ENCODE measurements at regions not wholly inside any gene's neighbourhood (a gene's known extent, or its start where the extent isn't known, plus 50 kb on each side); places are given as distances from the start of the nearest gene placed in this dataset.

DNA sequence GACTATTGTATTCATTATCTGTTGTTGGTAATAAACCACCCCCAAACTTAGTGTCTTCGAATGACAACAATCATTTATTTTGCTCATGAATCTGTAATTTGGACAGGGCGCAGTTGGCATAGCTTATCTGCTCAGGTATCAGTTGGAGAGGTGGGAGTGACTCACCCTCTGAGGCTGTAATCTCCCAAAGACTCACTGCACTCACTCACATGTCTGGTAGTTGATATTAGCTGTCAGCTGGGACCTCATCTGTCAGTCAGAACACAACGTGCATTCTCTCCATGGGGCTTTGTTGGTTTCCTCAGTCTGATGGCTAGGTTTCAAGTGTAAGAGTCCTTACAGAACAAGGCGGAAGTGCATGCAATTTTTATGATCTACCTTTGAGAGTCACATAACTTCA is 183.5 kb upstream of the PRNP start:
- no peak for TF ChIP-seq POLR2A (IDR thresholded peaks at IDR 0.05; ENCODE audit: borderline replicate concordance, extremely low read depth, insufficient read depth, insufficient read length)
- no peak for TF ChIP-seq EZH2phosphoT487 (IDR thresholded peaks at IDR 0.05; ENCODE audit: borderline replicate concordance)
- TF ChIP-seq EZH2 (IDR thresholded peaks at IDR 0.05) = no peak
- TF ChIP-seq, protein P1, sequence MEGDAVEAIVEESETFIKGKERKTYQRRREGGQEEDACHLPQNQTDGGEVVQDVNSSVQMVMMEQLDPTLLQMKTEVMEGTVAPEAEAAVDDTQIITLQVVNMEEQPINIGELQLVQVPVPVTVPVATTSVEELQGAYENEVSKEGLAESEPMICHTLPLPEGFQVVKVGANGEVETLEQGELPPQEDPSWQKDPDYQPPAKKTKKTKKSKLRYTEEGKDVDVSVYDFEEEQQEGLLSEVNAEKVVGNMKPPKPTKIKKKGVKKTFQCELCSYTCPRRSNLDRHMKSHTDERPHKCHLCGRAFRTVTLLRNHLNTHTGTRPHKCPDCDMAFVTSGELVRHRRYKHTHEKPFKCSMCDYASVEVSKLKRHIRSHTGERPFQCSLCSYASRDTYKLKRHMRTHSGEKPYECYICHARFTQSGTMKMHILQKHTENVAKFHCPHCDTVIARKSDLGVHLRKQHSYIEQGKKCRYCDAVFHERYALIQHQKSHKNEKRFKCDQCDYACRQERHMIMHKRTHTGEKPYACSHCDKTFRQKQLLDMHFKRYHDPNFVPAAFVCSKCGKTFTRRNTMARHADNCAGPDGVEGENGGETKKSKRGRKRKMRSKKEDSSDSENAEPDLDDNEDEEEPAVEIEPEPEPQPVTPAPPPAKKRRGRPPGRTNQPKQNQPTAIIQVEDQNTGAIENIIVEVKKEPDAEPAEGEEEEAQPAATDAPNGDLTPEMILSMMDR (IDR thresholded peaks at IDR 0.05 in 2 of 3, conservative IDR thresholded peaks at IDR 0.05 in 1 of 3; ENCODE audit: borderline replicate concordance in 1 of 3, insufficient read depth in 1 of 3, low read depth in 2 of 3, low read length in 2 of 3) = no peak
- TF ChIP-seq, protein P2, sequence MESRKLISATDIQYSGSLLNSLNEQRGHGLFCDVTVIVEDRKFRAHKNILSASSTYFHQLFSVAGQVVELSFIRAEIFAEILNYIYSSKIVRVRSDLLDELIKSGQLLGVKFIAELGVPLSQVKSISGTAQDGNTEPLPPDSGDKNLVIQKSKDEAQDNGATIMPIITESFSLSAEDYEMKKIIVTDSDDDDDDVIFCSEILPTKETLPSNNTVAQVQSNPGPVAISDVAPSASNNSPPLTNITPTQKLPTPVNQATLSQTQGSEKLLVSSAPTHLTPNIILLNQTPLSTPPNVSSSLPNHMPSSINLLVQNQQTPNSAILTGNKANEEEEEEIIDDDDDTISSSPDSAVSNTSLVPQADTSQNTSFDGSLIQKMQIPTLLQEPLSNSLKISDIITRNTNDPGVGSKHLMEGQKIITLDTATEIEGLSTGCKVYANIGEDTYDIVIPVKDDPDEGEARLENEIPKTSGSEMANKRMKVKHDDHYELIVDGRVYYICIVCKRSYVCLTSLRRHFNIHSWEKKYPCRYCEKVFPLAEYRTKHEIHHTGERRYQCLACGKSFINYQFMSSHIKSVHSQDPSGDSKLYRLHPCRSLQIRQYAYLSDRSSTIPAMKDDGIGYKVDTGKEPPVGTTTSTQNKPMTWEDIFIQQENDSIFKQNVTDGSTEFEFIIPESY (IDR thresholded peaks at IDR 0.05; ENCODE audit: extremely low read depth, insufficient replicate concordance, low read length) = no peak
- TF ChIP-seq CBX3 (IDR thresholded peaks at IDR 0.05; ENCODE audit: low read depth) = no peak
- no peak for TF ChIP-seq POLR2AphosphoS5 (IDR thresholded peaks at IDR 0.05; ENCODE audit: low read depth, low read length)
- no peak for TF ChIP-seq YY1 (IDR thresholded peaks at IDR 0.05; ENCODE audit: extremely low read depth, insufficient replicate concordance, low read depth, low read length)
- TF ChIP-seq FOSL1 (IDR thresholded peaks at IDR 0.05; ENCODE audit: low read depth) = no peak
- TF ChIP-seq, protein P3, sequence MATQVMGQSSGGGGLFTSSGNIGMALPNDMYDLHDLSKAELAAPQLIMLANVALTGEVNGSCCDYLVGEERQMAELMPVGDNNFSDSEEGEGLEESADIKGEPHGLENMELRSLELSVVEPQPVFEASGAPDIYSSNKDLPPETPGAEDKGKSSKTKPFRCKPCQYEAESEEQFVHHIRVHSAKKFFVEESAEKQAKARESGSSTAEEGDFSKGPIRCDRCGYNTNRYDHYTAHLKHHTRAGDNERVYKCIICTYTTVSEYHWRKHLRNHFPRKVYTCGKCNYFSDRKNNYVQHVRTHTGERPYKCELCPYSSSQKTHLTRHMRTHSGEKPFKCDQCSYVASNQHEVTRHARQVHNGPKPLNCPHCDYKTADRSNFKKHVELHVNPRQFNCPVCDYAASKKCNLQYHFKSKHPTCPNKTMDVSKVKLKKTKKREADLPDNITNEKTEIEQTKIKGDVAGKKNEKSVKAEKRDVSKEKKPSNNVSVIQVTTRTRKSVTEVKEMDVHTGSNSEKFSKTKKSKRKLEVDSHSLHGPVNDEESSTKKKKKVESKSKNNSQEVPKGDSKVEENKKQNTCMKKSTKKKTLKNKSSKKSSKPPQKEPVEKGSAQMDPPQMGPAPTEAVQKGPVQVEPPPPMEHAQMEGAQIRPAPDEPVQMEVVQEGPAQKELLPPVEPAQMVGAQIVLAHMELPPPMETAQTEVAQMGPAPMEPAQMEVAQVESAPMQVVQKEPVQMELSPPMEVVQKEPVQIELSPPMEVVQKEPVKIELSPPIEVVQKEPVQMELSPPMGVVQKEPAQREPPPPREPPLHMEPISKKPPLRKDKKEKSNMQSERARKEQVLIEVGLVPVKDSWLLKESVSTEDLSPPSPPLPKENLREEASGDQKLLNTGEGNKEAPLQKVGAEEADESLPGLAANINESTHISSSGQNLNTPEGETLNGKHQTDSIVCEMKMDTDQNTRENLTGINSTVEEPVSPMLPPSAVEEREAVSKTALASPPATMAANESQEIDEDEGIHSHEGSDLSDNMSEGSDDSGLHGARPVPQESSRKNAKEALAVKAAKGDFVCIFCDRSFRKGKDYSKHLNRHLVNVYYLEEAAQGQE (IDR thresholded peaks at IDR 0.05; ENCODE audit: low read depth) = no peak
- TF ChIP-seq, protein P4, sequence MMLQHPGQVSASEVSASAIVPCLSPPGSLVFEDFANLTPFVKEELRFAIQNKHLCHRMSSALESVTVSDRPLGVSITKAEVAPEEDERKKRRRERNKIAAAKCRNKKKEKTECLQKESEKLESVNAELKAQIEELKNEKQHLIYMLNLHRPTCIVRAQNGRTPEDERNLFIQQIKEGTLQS (IDR thresholded peaks at IDR 0.05) = no peak
- TF ChIP-seq SP1 (IDR thresholded peaks at IDR 0.05; ENCODE audit: low read depth) = no peak
- TF ChIP-seq SIN3A (IDR thresholded peaks at IDR 0.05; ENCODE audit: low read depth) = no peak
- no peak for TF ChIP-seq TCF7L2 (IDR thresholded peaks at IDR 0.05; ENCODE audit: borderline replicate concordance, extremely low read depth, insufficient read depth, insufficient read length)
